ENCODE measurements at regions not wholly inside any gene's neighbourhood (a gene's known extent, or its start where the extent isn't known, plus 50 kb on each side); places are given as distances from the start of the nearest gene placed in this dataset.
A peak's percentile ranks its signal among the peaks of the same experiment; 100 is the strongest.
"Not testable (repeated sequence)": the region's sequence is repeated elsewhere in the genome, so short reads cannot be mapped to it uniquely, and the experiment has no call there.

DNA sequence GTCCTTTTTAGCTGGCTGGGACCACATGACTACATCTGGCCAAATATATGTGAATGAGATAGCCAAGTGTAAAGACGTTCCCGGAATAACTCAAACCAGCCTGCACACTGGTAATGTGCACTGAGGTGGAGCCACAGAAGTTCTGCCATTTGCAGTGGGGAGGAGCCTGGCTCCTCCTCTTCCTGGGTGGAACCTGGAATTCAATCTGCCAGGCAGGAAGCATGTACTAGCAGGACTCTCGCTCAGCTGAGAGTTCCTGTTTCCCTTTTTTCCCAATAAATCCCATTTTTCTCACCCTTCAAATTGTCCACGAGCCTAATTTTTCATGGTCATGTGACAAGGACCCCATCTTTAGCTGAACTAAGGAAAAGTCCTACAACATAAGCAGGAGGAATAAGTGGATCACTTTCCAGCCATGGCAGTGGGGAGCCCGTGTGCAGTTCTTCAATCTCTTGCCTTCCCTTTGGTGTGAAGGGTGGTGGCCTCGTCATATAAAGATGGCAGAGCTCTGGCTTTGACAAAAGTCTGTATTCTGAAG lies 183.2 kb downstream of the UXS1 start:
- TF ChIP-seq, protein P1, sequence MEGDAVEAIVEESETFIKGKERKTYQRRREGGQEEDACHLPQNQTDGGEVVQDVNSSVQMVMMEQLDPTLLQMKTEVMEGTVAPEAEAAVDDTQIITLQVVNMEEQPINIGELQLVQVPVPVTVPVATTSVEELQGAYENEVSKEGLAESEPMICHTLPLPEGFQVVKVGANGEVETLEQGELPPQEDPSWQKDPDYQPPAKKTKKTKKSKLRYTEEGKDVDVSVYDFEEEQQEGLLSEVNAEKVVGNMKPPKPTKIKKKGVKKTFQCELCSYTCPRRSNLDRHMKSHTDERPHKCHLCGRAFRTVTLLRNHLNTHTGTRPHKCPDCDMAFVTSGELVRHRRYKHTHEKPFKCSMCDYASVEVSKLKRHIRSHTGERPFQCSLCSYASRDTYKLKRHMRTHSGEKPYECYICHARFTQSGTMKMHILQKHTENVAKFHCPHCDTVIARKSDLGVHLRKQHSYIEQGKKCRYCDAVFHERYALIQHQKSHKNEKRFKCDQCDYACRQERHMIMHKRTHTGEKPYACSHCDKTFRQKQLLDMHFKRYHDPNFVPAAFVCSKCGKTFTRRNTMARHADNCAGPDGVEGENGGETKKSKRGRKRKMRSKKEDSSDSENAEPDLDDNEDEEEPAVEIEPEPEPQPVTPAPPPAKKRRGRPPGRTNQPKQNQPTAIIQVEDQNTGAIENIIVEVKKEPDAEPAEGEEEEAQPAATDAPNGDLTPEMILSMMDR (IDR thresholded peaks at IDR 0.05; ENCODE audit: control insufficient read depth, insufficient read depth, low read depth, low read length, missing control alignments) = no peak
- H3K4me3 ChIP-seq (ENCODE audit: control insufficient read depth, low read depth, low read length) = no peak overlapping the region
- no peak for DNase-seq (ENCODE audit: low read depth)

DNA sequence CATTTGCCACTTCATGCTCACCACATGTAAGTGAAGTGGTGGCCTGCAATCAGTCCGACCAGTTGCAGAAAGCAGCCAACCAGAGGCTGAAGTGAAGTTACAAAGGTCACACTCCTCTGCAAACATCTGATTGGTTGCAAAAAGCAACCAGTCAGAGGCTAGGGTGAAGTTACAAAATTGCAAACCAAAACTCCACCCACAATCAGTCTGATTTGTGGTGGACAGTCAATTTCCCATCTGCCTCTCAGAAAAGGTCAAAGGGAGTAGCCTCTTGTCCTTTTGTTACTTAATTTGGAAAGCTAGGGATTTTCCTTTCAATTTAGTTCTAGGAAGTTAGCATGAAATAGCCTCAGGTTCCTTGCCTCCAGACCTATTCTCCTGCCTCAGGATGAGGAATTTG lies 185.0 kb downstream of the UXS1 start:
- DNase-seq (ENCODE audit: low read depth) = no peak
- no peak overlapping the region for H3K4me3 ChIP-seq (ENCODE audit: control insufficient read depth, low read depth, low read length)
- TF ChIP-seq, protein P1 (IDR thresholded peaks at IDR 0.05; ENCODE audit: control insufficient read depth, insufficient read depth, low read depth, low read length, missing control alignments) = no peak

DNA sequence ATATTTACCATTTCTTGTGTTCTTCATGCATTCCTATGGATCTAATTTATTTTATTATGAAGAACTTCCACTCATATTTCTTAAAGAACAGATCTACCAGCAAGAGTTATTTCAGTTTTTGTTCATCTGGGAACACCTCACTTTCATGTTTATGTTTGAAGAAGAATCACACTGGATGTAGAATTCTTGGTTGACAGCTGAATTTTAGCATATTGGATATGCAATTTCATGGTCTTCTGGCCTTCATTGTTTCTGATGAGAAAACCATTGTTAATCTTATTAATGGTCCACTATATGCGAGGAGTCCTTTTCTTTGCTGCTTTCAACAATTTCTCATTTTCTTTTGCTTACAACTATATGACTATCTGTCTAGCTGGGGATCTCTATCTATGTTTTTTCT lies 189.2 kb downstream of the UXS1 start:
- TF ChIP-seq, protein P1 (IDR thresholded peaks at IDR 0.05; ENCODE audit: control insufficient read depth, insufficient read depth, low read depth, low read length, missing control alignments) = no peak
- DNase-seq (ENCODE audit: low read depth) = no peak
- no peak overlapping the region for H3K4me3 ChIP-seq (ENCODE audit: control insufficient read depth, low read depth, low read length)

DNA sequence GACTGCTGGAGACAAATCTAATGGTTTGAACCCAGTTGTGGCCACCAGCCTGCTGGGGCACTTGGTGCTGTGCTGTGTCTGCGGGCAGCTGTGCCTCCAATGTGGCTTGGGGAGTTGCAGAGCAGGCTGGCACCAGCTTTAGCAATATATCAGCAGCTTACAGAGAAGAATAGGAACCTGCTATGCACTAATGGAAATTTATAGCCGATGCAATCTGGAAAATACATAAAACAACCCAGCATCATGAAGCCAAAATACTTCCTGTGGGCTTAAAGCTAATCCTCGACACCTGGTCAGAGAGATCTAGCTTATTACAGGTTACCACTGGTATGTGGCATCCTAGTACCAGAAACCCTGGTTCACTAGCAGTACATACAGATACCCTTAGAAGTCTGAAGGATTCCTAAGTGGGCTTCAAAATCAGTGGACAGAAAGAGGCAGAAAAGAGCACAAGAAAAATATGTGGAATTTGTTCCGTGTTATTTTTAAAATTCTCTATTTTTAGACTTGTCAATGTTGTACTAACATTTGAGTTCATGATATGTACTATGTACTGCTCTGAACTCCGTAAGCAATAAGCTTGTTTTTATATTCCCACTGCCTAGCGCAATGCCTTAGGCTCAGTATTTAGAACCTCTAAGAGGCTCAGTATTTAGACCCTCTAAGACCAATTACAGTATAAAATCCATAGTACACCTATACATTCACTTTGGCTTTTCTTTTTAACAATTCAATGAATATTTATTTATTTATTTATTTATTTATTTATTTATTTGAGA lies 194.7 kb downstream of the UXS1 start:
- H3K4me3 ChIP-seq (ENCODE audit: control insufficient read depth, low read depth, low read length) = no peak overlapping the region
- DNase-seq (ENCODE audit: low read depth) = no peak
- TF ChIP-seq, protein P1 (IDR thresholded peaks at IDR 0.05; ENCODE audit: control insufficient read depth, insufficient read depth, low read depth, low read length, missing control alignments) = no peak

DNA sequence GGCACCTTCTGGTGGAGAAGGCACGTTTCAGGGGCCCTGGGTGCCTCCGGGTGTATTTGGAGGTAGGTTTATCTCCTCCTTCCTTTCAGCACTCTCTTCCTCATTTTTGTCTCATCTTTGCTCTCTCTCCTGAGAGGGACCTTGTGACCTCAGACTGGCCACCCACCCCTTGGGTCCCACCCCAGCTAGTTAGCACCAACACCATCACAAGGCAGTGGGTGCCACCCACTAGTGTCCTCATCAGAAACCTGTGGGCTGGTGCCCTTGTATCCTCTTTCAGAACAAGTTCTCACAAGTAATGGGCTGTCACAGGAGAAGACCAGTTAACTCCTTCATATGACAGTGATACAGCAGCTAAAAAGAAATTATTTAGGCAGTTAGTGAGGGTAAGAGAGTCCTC lies 196.4 kb downstream of the UXS1 start:
- no peak for DNase-seq (ENCODE audit: low read depth)
- H3K4me3 ChIP-seq (ENCODE audit: control insufficient read depth, low read depth, low read length) = no peak overlapping the region
- TF ChIP-seq, protein P1 (IDR thresholded peaks at IDR 0.05; ENCODE audit: control insufficient read depth, insufficient read depth, low read depth, low read length, missing control alignments) = no peak

DNA sequence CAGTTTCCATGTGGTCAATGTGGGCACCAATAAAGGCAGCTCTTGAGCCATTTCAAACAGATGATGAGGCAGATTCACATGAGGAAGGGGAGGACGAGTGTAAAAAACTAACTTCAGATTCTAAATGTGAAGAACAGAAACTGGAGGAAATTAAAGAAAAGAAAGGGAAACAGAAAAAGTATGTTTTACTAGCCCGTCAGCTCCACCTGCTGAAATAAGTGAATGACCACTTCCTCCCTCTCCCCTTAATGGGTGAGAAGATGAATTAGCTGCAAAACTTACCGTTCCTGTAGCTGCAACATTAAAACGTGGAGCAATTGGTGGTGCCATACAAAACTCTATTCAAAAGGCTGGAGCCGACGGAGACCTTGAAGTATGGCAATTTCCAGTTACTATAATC lies 203.5 kb downstream of the UXS1 start:
- TF ChIP-seq, protein P1 (IDR thresholded peaks at IDR 0.05; ENCODE audit: control insufficient read depth, insufficient read depth, low read depth, low read length, missing control alignments) = peak; percentile 12
- H3K4me3 ChIP-seq (ENCODE audit: control insufficient read depth, low read depth, low read length) = no peak overlapping the region
- DNase-seq (ENCODE audit: low read depth) = no peak

DNA sequence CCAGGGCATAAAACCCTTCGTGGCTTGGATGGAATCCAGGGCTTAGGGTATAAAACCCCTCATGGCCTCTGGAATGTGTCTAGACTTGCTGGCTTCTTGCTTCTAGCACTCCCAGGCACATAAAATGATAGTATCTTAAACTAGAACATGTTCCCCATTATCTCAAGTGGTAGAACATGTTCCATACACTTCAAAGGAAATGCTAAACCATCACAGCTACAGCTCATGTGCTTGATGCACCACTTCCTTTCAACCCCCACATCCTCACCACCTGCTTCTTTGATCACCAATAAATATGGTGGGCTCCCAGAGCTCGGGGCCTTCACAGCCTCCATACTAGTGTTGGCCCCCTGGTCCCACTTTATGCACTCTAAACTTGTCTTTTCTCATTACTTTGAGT lies 204.3 kb downstream of the UXS1 start:
- not testable (repeated sequence) for H3K4me3 ChIP-seq (ENCODE audit: control insufficient read depth, low read depth, low read length); DNase-seq (ENCODE audit: low read depth)
